ENCODE measurements at regions not wholly inside any gene's neighbourhood (a gene's known extent, or its start where the extent isn't known, plus 50 kb on each side); places are given as distances from the start of the nearest gene placed in this dataset.

DNA sequence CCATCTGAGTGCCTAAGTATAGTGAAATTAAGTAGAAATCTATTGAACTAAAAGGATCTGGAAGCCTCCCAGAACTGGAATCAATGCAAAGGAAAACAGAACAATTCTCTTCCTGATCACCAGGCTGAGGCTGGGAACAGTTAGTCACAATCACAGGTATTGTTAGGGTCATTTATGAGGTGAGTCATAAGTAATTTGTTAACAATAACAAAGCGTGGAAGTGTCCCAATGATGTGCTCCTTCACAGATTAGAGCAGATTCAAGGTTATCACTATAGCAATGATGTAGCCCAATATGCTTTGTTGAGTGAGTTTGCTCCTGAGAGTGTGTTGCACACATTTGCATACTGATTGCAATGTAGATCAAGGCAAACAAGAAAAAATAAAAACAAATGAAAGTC is 228.1 kb downstream of the ZNF674 start:
- TF ChIP-seq, protein P1, sequence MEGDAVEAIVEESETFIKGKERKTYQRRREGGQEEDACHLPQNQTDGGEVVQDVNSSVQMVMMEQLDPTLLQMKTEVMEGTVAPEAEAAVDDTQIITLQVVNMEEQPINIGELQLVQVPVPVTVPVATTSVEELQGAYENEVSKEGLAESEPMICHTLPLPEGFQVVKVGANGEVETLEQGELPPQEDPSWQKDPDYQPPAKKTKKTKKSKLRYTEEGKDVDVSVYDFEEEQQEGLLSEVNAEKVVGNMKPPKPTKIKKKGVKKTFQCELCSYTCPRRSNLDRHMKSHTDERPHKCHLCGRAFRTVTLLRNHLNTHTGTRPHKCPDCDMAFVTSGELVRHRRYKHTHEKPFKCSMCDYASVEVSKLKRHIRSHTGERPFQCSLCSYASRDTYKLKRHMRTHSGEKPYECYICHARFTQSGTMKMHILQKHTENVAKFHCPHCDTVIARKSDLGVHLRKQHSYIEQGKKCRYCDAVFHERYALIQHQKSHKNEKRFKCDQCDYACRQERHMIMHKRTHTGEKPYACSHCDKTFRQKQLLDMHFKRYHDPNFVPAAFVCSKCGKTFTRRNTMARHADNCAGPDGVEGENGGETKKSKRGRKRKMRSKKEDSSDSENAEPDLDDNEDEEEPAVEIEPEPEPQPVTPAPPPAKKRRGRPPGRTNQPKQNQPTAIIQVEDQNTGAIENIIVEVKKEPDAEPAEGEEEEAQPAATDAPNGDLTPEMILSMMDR (IDR thresholded peaks at IDR 0.05) = no peak
- no peak for TF ChIP-seq ZFX (IDR thresholded peaks at IDR 0.05; ENCODE audit: borderline replicate concordance)
